Stomach (tissue), 8 donors: ENCODE measurements at regions not wholly inside any gene's neighbourhood (a gene's known extent, or its start where the extent isn't known, plus 50 kb on each side); places are given as distances from the start of the nearest gene placed in this dataset.

Source experiments
- DNase-seq, 2 donors: peaks; one replicate each; pipeline versions ENCODE4 v3.0.0 to v3.0.0-alpha.2; 2013 to 2019
- H3K27ac ChIP-seq, 5 donors: fragments of 200-600 bp in 4 of 5; sonication (generic) in 4 of 5; one replicate each; pipeline ENCODE4 v1.5.1; 2013 to 2019; ENCODE audit warnings: mild to moderate bottlenecking in 1 of 5, moderate library complexity in 1 of 5
- H3K27me3 ChIP-seq, 3 donors: fragments of 200-600 bp; sonication (generic); one replicate each; pipeline ENCODE4 v1.5.1; 2017 to 2019; ENCODE audit warnings: mixed run types in 1 of 3
- H3K36me3 ChIP-seq, 4 donors: fragments of 200-600 bp; sonication (generic); 1 replicate in 3 of 4; 2 replicates in 1 of 4; pipeline ENCODE4 v1.5.1; 2016 to 2019
- H3K4me1 ChIP-seq, 4 donors: fragments of 200-600 bp; sonication (generic); one replicate each; pipeline ENCODE4 v1.5.1; 2016 to 2019
- H3K4me3 ChIP-seq, 4 donors: fragments of 200-600 bp; sonication (generic) in 3 of 4; one replicate each; pipeline ENCODE4 v1.5.1; 2016 to 2019; ENCODE audit warnings: mild to moderate bottlenecking in 1 of 4
- H3K9me3 ChIP-seq, 4 donors: fragments of 200-600 bp; sonication (generic); one replicate each; pipeline ENCODE4 v1.5.1; 2016 to 2019
- CTCF ChIP-seq, 7 experiments: fragments of 450-650 bp in 4 of 7; fragments of 200-600 bp in 3 of 7; sonication (generic) in 3 of 7; IDR thresholded peaks; one replicate each; pipeline ENCODE4 v1.5.1; 2016 to 2019; ENCODE audit warnings: antibody characterized with exemption in 7 of 7, control low read depth in 2 of 7, mild to moderate bottlenecking in 1 of 7
- EP300 ChIP-seq: sonication (generic); formaldehyde crosslinking; IDR thresholded peaks from one replicate; pipeline ENCODE4 v1.6.1; 2017; ENCODE audit warnings: antibody characterized with exemption
- POLR2A ChIP-seq, 4 donors: fragments of 450-650 bp; IDR thresholded peaks; one replicate each; pipeline ENCODE4 v1.6.1; 2016; ENCODE audit warnings: antibody characterized with exemption in 4 of 4, control low read depth in 2 of 4, mild to moderate bottlenecking in 1 of 4, moderate library complexity in 1 of 4
- POLR2AphosphoS5 ChIP-seq, 3 donors: sonication (generic); formaldehyde crosslinking; IDR thresholded peaks; one replicate each; pipeline ENCODE4 v1.6.1; 2016; ENCODE audit warnings: antibody characterized with exemption in 3 of 3
- whole genome bisulfite sequencing, 5 donors: extraction: QIAGEN DNeasy Blood & Tissue Kit in 3 of 5; methylation state at CpG; one replicate each; pipeline versions ENCODE4 v1.1.5 to v1.1.7; 2013 to 2018; 5-methylcytosine and 5-hydroxymethylcytosine counted together
- intact Hi-C: fragments of 100-400 bp; cut with DNase I; formaldehyde crosslinking; loops from one replicate; pipeline ENCODE4 v1.15.1; 2023; ENCODE audit warnings: low total_unique reads
- donor health status: healthy with polysubstance abuse.
- donor health status: Bipolar disorder and iron deficiency.
- donor health status: healthy.

GRCh38 chr18:30056528-30056927 lies 986.0 kb downstream of the DSC3 start:
- TF ChIP-seq POLR2AphosphoS5 (IDR thresholded peaks at IDR 0.05) (no peak), CTCF (IDR thresholded peaks at IDR 0.05) (no peak), EP300 (no peak), POLR2A (IDR thresholded peaks at IDR 0.05) (no peak)
- WGBS, 5 donors = 53 to 74% (median 69%) methylated on average over 2 of the region's 2 CpGs
- no peak overlapping the region for H3K27ac ChIP-seq
- intact Hi-C loops = no loop called here
- H3K4me1 ChIP-seq = no peaks in the 10 kb centered on the region
- peaks cover 0 to 7% (median 0%) of the 10 kb centered on the region in 4 donors for H3K9me3 ChIP-seq
- no peak overlapping the region for H3K4me3 ChIP-seq
- no peaks in the 10 kb centered on the region for H3K36me3 ChIP-seq
- no peak for DNase-seq
- H3K27me3 ChIP-seq = no peaks in the 10 kb centered on the region

- no peaks in the 10 kb centered on the region for H3K27me3 ChIP-seq
- H3K4me1 ChIP-seq = no peaks in the 10 kb centered on the region
- intact Hi-C loops = no loop called here
- TF ChIP-seq EP300 (no peak), POLR2A (IDR thresholded peaks at IDR 0.05) (no peak), POLR2AphosphoS5 (IDR thresholded peaks at IDR 0.05) (no peak), CTCF (IDR thresholded peaks at IDR 0.05) (no peak)
- no peaks in the 10 kb centered on the region for H3K36me3 ChIP-seq
- H3K27ac ChIP-seq = no peak overlapping the region
- WGBS, 5 donors = 64 to 77% (median 70%) methylated on average over 5 of the region's 5 CpGs
- no peak overlapping the region for H3K4me3 ChIP-seq
- no peaks in the 10 kb centered on the region for H3K9me3 ChIP-seq
- DNase-seq = no peak
Observed at GRCh38 chr18:30044496-30044895, 998.0 kb downstream of the DSC3 start.

GRCh38 chr18:30039201-30039600 lies 1003.3 kb downstream of the DSC3 start:
- H3K36me3 ChIP-seq = no peaks in the 10 kb centered on the region
- intact Hi-C loops = no loop called here
- TF ChIP-seq EP300 (no peak), CTCF (IDR thresholded peaks at IDR 0.05) (no peak), POLR2AphosphoS5 (IDR thresholded peaks at IDR 0.05) (no peak), POLR2A (IDR thresholded peaks at IDR 0.05) (no peak)

GRCh38 chr18:30034818-30035217 lies 1007.7 kb downstream of the DSC3 start:
- 69 to 95% (median 88%) methylated on average over 3 of the region's 3 CpGs for WGBS, 5 donors
- Histone ChIP-seq H3K27me3 (no peaks in the 10 kb centered on the region), H3K36me3 (no peaks in the 10 kb centered on the region), H3K4me1 (no peaks in the 10 kb centered on the region), H3K27ac (no peak overlapping the region), H3K4me3 (no peak overlapping the region), H3K9me3 (peaks cover 0 to 22% (median 13%) of the 10 kb centered on the region in 4 donors)
- no peak for DNase-seq
- TF ChIP-seq POLR2A (IDR thresholded peaks at IDR 0.05) (no peak), EP300 (no peak), CTCF (IDR thresholded peaks at IDR 0.05) (no peak), POLR2AphosphoS5 (IDR thresholded peaks at IDR 0.05) (no peak)
- intact Hi-C loops = no loop called here

More at GRCh38 chr18:30039201-30039600, 1003.3 kb downstream of the DSC3 start:
- Histone ChIP-seq H3K4me3 (no peak overlapping the region), H3K4me1 (no peaks in the 10 kb centered on the region), H3K27ac (no peak overlapping the region), H3K9me3 (peaks cover 0 to 22% (median 12%) of the 10 kb centered on the region in 4 donors), H3K27me3 (no peaks in the 10 kb centered on the region)
- DNase-seq = no peak
